IMR-90 (cell line): ENCODE measurements at regions not wholly inside any gene's neighbourhood (a gene's known extent, or its start where the extent isn't known, plus 50 kb on each side); places are given as distances from the start of the nearest gene placed in this dataset.

Experiments
- ATAC-seq: fragments of 200-7000 bp; cut with Tn5 transposase; 2 replicates; pipeline ENCODE4 v1.9.1; 2020; ENCODE audit warnings: low read depth, mild to moderate bottlenecking, moderate library complexity
- BruUV-seq: library from RNA; stranded (reverse); fragments of 400-500 nt; replicated peaks from 2 replicates; lab custom pipeline; 2021; lab: Mats Ljungman, UMichigan
- CTCF ChIA-PET: fragments of 300-600 bp; formaldehyde crosslinking; extraction: SDS; loops from one replicate; lab custom pipeline; 2021; ENCODE audit warnings: antibody characterized with exemption; lab: Yijun Ruan, JAX
- POLR2A ChIA-PET: fragments of 300-600 bp; sonication (Branson Sonifier 250); formaldehyde crosslinking; loops from one replicate; lab custom pipeline; 2022; ENCODE audit warnings: antibody characterized with exemption; ENCODE audit not compliant: unreplicated experiment; lab: Charles Lee
- DNase-seq: peaks from one replicate; pipeline ENCODE4 v3.0.0; 2013
- H2AFZ ChIP-seq: replicated peaks from 2 replicates; pipeline ENCODE3; 2013; ENCODE audit warnings: low read length, mild to moderate bottlenecking; ENCODE audit not compliant: poor library complexity
- H2AK5ac ChIP-seq: 2 replicates; pipeline ENCODE4 v1.6.1; 2013; ENCODE audit warnings: low read depth, low read length, inconsistent platforms
- H2AK9ac ChIP-seq: replicated peaks from 2 replicates; pipeline ENCODE3; 2013; ENCODE audit warnings: mild to moderate bottlenecking, low read depth, low read length, moderate library complexity; ENCODE audit not compliant: poor library complexity
- H2BK120ac ChIP-seq: 2 replicates; pipeline ENCODE4 v1.6.1; 2013; ENCODE audit warnings: low read depth, low read length, inconsistent platforms
- H2BK15ac ChIP-seq: 3 replicates; pipeline ENCODE4 v1.6.1; 2013; ENCODE audit warnings: low read depth, low read length, inconsistent platforms
- H2BK20ac ChIP-seq: 2 replicates; pipeline ENCODE4 v1.6.1; 2013; ENCODE audit warnings: low read depth, mild to moderate bottlenecking, inconsistent platforms, low read length, moderate library complexity
- H2BK5ac ChIP-seq: 2 replicates; pipeline ENCODE4 v1.6.1; 2013; ENCODE audit warnings: mild to moderate bottlenecking, low read depth, low read length, inconsistent platforms; ENCODE audit not compliant: poor library complexity, severe bottlenecking
- H3K14ac ChIP-seq: replicated peaks from 2 replicates; pipeline ENCODE4 v1.6.1; 2013; ENCODE audit warnings: low read depth, low read length, inconsistent platforms
- H3K18ac ChIP-seq: 2 replicates; pipeline ENCODE4 v1.6.1; 2013; ENCODE audit warnings: low read depth, low read length, control low read depth
- H3K23ac ChIP-seq: 2 replicates; pipeline ENCODE4 v1.6.1; 2013; ENCODE audit warnings: low read depth, low read length, inconsistent platforms
- H3K27ac ChIP-seq: 2 replicates; pipeline ENCODE4 v1.5.1; 2013; ENCODE audit warnings: mild to moderate bottlenecking, control low read depth, low read length; ENCODE audit not compliant: insufficient read depth
- H3K27me3 ChIP-seq: 2 replicates; pipeline ENCODE4 v1.6.1; 2013; ENCODE audit warnings: low read length; ENCODE audit not compliant: control insufficient read depth, insufficient read depth
- H3K36me3 ChIP-seq: 2 replicates; pipeline ENCODE4 v1.6.1; 2013; ENCODE audit warnings: low read length, mixed read lengths; ENCODE audit not compliant: control insufficient read depth, insufficient read depth
- H3K4ac ChIP-seq: 2 replicates; pipeline ENCODE4 v1.6.1; 2013; ENCODE audit warnings: low read depth, low read length, inconsistent platforms
- H3K4me1 ChIP-seq: 2 replicates; pipeline ENCODE4 v1.6.1; 2013; ENCODE audit warnings: low read length, mixed read lengths; ENCODE audit not compliant: control insufficient read depth, insufficient read depth
- H3K4me2 ChIP-seq: 2 replicates; pipeline ENCODE4 v1.6.1; 2013; ENCODE audit warnings: low read depth, mild to moderate bottlenecking, control low read depth, low read length, moderate library complexity
- H3K4me3 ChIP-seq: 2 replicates; pipeline ENCODE4 v1.5.1; 2013; ENCODE audit warnings: low read depth, mild to moderate bottlenecking, control low read depth, low read length, moderate library complexity; ENCODE audit not compliant: insufficient read depth
- H3K56ac ChIP-seq: 2 replicates; pipeline ENCODE4 v1.6.1; 2013; ENCODE audit warnings: low read length, inconsistent platforms; ENCODE audit not compliant: insufficient read depth; ENCODE audit errors: extremely low read depth
- H3K79me1 ChIP-seq, 2 experiments: 2 replicates each; pipeline ENCODE4 v1.6.1; 2013; ENCODE audit warnings: low read length in 2 of 2, inconsistent platforms in 1 of 2, low read depth in 1 of 2
- H3K9ac ChIP-seq: 2 replicates; pipeline ENCODE4 v1.6.1; 2013; ENCODE audit warnings: low read depth, low read length, control low read depth
- H3K9me1 ChIP-seq: 2 replicates; pipeline ENCODE4 v1.6.1; 2013; ENCODE audit warnings: low read length, inconsistent platforms; ENCODE audit not compliant: insufficient read depth
- H3K9me3 ChIP-seq: 2 replicates; pipeline ENCODE4 v1.6.1; 2013; ENCODE audit warnings: low read length; ENCODE audit not compliant: control insufficient read depth, insufficient read depth
- H4K20me1 ChIP-seq: 2 replicates; pipeline ENCODE4 v1.6.1; 2013; ENCODE audit warnings: low read length, inconsistent platforms; ENCODE audit not compliant: insufficient read depth
- H4K5ac ChIP-seq: 2 replicates; pipeline ENCODE4 v1.6.1; 2013; ENCODE audit warnings: mild to moderate bottlenecking, low read depth, low read length, control low read depth
- H4K8ac ChIP-seq, 2 experiments: 2 replicates each; pipeline ENCODE4 v1.6.1; 2013; ENCODE audit warnings: low read depth in 2 of 2, low read length in 2 of 2, control low read depth in 1 of 2, inconsistent platforms in 1 of 2
- H4K91ac ChIP-seq: 2 replicates; pipeline ENCODE4 v1.6.1; 2013; ENCODE audit warnings: low read depth, low read length, inconsistent platforms; ENCODE audit not compliant: insufficient read depth
- BHLHE40 ChIP-seq: fragments of 150-350 bp; IDR thresholded peaks from 2 replicates; pipeline ENCODE4 v1.6.1; 2016; ENCODE audit warnings: mild to moderate bottlenecking, low read depth, low read length
- CEBPB ChIP-seq: IDR thresholded peaks from 2 replicates; pipeline ENCODE4 v1.6.1; 2012; ENCODE audit warnings: low read depth, low read length, improper control_type of control experiment
- CHD1 ChIP-seq: IDR thresholded peaks from 2 replicates; pipeline ENCODE4 v1.6.1; 2012; ENCODE audit warnings: low read depth, low read length, improper control_type of control experiment
- FOS ChIP-seq: fragments of 150-350 bp; IDR thresholded peaks from 2 replicates; pipeline ENCODE4 v1.6.1; 2016; ENCODE audit warnings: low read depth, low read length
- MAFK ChIP-seq: IDR thresholded peaks from 2 replicates; pipeline ENCODE4 v1.6.1; 2012; ENCODE audit warnings: low read depth, low read length, improper control_type of control experiment
- MAZ ChIP-seq: IDR thresholded peaks from 2 replicates; pipeline ENCODE4 v1.6.1; 2012; ENCODE audit warnings: low read depth, mild to moderate bottlenecking, low read length, improper control_type of control experiment, moderate library complexity, borderline replicate concordance
- MXI1 ChIP-seq: IDR thresholded peaks from 2 replicates; pipeline ENCODE4 v1.6.1; 2012; ENCODE audit warnings: low read depth, mild to moderate bottlenecking, low read length, moderate library complexity, borderline replicate concordance
- NFE2L2 ChIP-seq: fragments of 150-350 bp; IDR thresholded peaks from 2 replicates; pipeline ENCODE4 v1.6.1; 2016; ENCODE audit warnings: low read depth, mild to moderate bottlenecking, low read length
- POLR2A ChIP-seq: IDR thresholded peaks from 2 replicates; pipeline ENCODE4 v1.6.1; 2012; ENCODE audit warnings: mild to moderate bottlenecking, low read depth, low read length
- RAD21 ChIP-seq: IDR thresholded peaks from 2 replicates; pipeline ENCODE4 v1.6.1; 2012; ENCODE audit warnings: low read length, improper control_type of control experiment
- RCOR1 ChIP-seq: IDR thresholded peaks from 2 replicates; pipeline ENCODE4 v1.6.1; 2012; ENCODE audit warnings: mild to moderate bottlenecking, low read length, improper control_type of control experiment; ENCODE audit not compliant: insufficient replicate concordance
- RFX5 ChIP-seq: IDR thresholded peaks from 2 replicates; pipeline ENCODE4 v1.8.0; 2012; ENCODE audit warnings: low read depth, mild to moderate bottlenecking, low read length, moderate library complexity
- SMC3 ChIP-seq: fragments of 150-350 bp; IDR thresholded peaks from 2 replicates; pipeline ENCODE4 v1.6.1; 2016; ENCODE audit warnings: low read depth, mild to moderate bottlenecking, antibody characterized with exemption, low read length, moderate library complexity
- WGBS, 2 experiments: methylation state at CpG; one replicate each; pipeline versions ENCODE4 v1.1.5 to v1.1.7; 2013; ENCODE audit warnings: missing lambda C conversion rate in 2 of 2; ENCODE audit not compliant: insufficient read length in 1 of 2; ENCODE audit errors: extremely low coverage in 2 of 2; 5-methylcytosine and 5-hydroxymethylcytosine counted together
- dilution Hi-C: fragments of 300-500 bp; cut with HindIII; formaldehyde crosslinking; loops from one replicate; pipeline ENCODE4 v1.14.3; 2018; ENCODE audit warnings: low sequenced_read_pairs; ENCODE audit not compliant: unreplicated experiment
- in situ Hi-C: fragments of 300-500 bp; cut with MboI; formaldehyde crosslinking; loops from 3 replicates; pipeline ENCODE4 v1.14.3; 2019; ENCODE audit warnings: low sequenced_read_pairs, inconsistent platforms, mixed read lengths
- intact Hi-C: fragments of 100-400 bp; cut with micrococcal nuclease; formaldehyde crosslinking; loops from 2 replicates; pipeline ENCODE4 v1.10.0; 2022
- TF ChIP-seq, protein P1 (sequence below): fragments of 150-350 bp; IDR thresholded peaks from 2 replicates; pipeline ENCODE4 v1.6.1; 2017; ENCODE audit warnings: mild to moderate bottlenecking, antibody characterized with exemption, low read length, low read depth
- TF ChIP-seq, protein P2 (sequence below): conservative IDR thresholded peaks from 2 replicates; pipeline ENCODE4 v1.5.1; 2012; ENCODE audit warnings: mild to moderate bottlenecking, low read depth, low read length, improper control_type of control experiment
- TF ChIP-seq, protein P3 (sequence below): fragments of 150-350 bp; IDR thresholded peaks from 2 replicates; pipeline ENCODE4 v1.6.1; 2016; ENCODE audit warnings: low read depth, mild to moderate bottlenecking, low read length, moderate library complexity, borderline replicate concordance

DNA sequence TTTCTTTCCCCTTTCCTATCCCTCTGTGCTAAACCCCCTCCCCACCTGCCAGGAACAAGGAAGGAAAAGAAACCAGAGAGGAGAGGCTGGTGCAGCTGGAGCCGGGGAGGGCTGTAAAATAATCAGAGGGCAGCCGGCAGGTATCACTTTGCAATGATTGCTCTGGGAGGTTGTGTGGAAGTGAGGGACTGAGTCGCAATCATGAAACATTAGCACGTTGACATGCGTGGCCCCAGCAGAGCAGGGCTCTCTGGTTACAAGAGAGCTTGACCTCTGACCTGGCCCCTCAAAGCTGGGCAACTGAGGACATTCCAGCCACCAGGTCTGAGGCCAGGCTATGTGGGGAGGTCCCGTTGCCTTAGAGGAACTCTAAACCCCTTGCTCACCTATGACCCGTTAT lies 170.8 kb upstream of the BDNF start:
- CTCF ChIA-PET = no interaction called here
- Histone ChIP-seq H3K27me3 (no peaks in the 10 kb centered on the region), H3K9me1 (no peaks in the 10 kb centered on the region), H3K14ac (no peak overlapping the region), H3K4ac (no peak overlapping the region), H3K4me1 (no peaks in the 10 kb centered on the region), H3K79me1 (no peaks in the 10 kb centered on the region), H2BK120ac (no peak overlapping the region), H2BK5ac (no peak overlapping the region), H3K9ac (no peak overlapping the region), H2AFZ (peak overlapping the region; percentile 19), H4K91ac (no peak overlapping the region), H4K8ac (no peak overlapping the region), H2AK5ac (no peak overlapping the region; the same call in 1 of the 2 replicates), H3K4me3 (no peak overlapping the region), H4K5ac (no peak overlapping the region), H3K56ac (no peak overlapping the region), H3K9me3 (peaks cover 5% of the 10 kb centered on the region), H3K27ac (no peak overlapping the region), H2BK20ac (no peak overlapping the region), H3K36me3 (no peaks in the 10 kb centered on the region), H4K20me1 (no peaks in the 10 kb centered on the region), H3K4me2 (no peak overlapping the region), H2BK15ac (no peak overlapping the region), H3K23ac (no peak overlapping the region), H2AK9ac (no peak overlapping the region), H3K18ac (no peak overlapping the region)
- dilution Hi-C loops (no loop called here), intact Hi-C loops (no loop called here), in situ Hi-C loops (no loop called here)
- TF ChIP-seq, protein P1, sequence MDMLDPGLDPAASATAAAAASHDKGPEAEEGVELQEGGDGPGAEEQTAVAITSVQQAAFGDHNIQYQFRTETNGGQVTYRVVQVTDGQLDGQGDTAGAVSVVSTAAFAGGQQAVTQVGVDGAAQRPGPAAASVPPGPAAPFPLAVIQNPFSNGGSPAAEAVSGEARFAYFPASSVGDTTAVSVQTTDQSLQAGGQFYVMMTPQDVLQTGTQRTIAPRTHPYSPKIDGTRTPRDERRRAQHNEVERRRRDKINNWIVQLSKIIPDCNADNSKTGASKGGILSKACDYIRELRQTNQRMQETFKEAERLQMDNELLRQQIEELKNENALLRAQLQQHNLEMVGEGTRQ = no peak
- TF ChIP-seq BHLHE40 (no peak), SMC3 (no peak), MXI1 (no peak), CEBPB (no peak), FOS (no peak), RAD21 (no peak), CHD1 (no peak), RCOR1 (no peak), MAFK (no peak), NFE2L2 (no peak), POLR2A (no peak), MAZ (no peak), RFX5 (no peak)
- TF ChIP-seq, protein P2, sequence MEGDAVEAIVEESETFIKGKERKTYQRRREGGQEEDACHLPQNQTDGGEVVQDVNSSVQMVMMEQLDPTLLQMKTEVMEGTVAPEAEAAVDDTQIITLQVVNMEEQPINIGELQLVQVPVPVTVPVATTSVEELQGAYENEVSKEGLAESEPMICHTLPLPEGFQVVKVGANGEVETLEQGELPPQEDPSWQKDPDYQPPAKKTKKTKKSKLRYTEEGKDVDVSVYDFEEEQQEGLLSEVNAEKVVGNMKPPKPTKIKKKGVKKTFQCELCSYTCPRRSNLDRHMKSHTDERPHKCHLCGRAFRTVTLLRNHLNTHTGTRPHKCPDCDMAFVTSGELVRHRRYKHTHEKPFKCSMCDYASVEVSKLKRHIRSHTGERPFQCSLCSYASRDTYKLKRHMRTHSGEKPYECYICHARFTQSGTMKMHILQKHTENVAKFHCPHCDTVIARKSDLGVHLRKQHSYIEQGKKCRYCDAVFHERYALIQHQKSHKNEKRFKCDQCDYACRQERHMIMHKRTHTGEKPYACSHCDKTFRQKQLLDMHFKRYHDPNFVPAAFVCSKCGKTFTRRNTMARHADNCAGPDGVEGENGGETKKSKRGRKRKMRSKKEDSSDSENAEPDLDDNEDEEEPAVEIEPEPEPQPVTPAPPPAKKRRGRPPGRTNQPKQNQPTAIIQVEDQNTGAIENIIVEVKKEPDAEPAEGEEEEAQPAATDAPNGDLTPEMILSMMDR = no peak
- TF ChIP-seq, protein P3, sequence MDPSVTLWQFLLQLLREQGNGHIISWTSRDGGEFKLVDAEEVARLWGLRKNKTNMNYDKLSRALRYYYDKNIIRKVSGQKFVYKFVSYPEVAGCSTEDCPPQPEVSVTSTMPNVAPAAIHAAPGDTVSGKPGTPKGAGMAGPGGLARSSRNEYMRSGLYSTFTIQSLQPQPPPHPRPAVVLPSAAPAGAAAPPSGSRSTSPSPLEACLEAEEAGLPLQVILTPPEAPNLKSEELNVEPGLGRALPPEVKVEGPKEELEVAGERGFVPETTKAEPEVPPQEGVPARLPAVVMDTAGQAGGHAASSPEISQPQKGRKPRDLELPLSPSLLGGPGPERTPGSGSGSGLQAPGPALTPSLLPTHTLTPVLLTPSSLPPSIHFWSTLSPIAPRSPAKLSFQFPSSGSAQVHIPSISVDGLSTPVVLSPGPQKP = no peak
- no CpG with 5 or more reads among the region's 7 CpGs for WGBS, 2 experiments
- ATAC-seq (no peak), DNase-seq (no peak)
- POLR2A ChIA-PET = no interaction called here
- BruUV-seq = no TSS peak
